ENCODE measurements at regions not wholly inside any gene's neighbourhood (a gene's known extent, or its start where the extent isn't known, plus 50 kb on each side); places are given as distances from the start of the nearest gene placed in this dataset.
"Not testable (repeated sequence)": the region's sequence is repeated elsewhere in the genome, so short reads cannot be mapped to it uniquely, and the experiment has no call there.

DNA sequence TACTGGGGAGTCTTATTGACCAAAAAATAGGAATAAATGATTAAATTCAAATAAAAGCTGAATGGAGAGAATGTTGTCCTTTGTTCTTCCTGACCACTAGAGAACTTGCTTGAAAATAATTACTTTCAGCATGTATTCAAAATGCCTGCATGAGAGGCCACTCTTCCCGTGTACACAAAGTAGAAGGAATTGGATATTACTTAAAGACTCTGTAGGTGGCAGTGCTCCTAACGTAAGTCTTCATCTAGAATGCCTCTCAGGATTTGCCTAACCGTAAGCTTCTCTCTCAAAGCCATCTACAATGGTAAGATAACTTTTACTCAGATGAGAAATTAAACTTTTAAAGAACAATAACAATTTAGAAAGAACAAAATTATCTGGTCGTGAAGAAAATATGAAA is 620.0 kb upstream of the CCNG1 start:
- Histone ChIP-seq H3K9me3 (ENCODE audit: control insufficient read depth, low read depth, low read length) (no peaks in the 10 kb centered on the region), H3K4me1 (ENCODE audit: control insufficient read depth, extremely low read depth, insufficient read depth, low read length) (no peaks in the 10 kb centered on the region), H3K9me1 (ENCODE audit: control insufficient read depth, extremely low read depth, insufficient read depth, low read length) (no peaks in the 10 kb centered on the region), H2AFZ (ENCODE audit: control insufficient read depth, low read length) (no peak overlapping the region), H3K9ac (ENCODE audit: control insufficient read depth, extremely low read depth, insufficient read depth, low read length) (no peak overlapping the region), H3K79me2 (ENCODE audit: control insufficient read depth, insufficient read depth, low read length) (no peaks in the 10 kb centered on the region), H3K27ac (ENCODE audit: control insufficient read depth, insufficient read depth, low read length) (no peak overlapping the region), H3K4me2 (ENCODE audit: control insufficient read depth, extremely low read depth, insufficient read depth, low read depth, low read length) (no peak overlapping the region), H3K4me3 (ENCODE audit: control insufficient read depth in 2 of 3, extremely low read depth in 1 of 3, insufficient read depth in 2 of 3, low read depth in 1 of 3, low read length in 3 of 3) (no peak overlapping the region), H3K36me3 (ENCODE audit: control insufficient read depth in 2 of 2, extremely low read depth in 1 of 2, insufficient read depth in 2 of 2, low read length in 2 of 2) (no peaks in the 10 kb centered on the region), H3K27me3 (ENCODE audit: control insufficient read depth, extremely low read depth, insufficient read depth, low read length) (no peaks in the 10 kb centered on the region), H4K20me1 (ENCODE audit: control insufficient read depth, extremely low read depth, insufficient read depth, low read length) (no peaks in the 10 kb centered on the region)
- dilution Hi-C loops (cut with MboI; ENCODE audit: extremely low pct_ligation_motif_present, low sequenced_read_pairs), result no loop called here
- FAIRE-seq (no peak), DNase-seq (ENCODE audit: low read depth, low spot score) (no peak)
- TF ChIP-seq CTCF (optimal IDR thresholded peaks at IDR 0.05 in 1 of 3, IDR thresholded peaks at IDR 0.05 in 1 of 3, conservative IDR thresholded peaks at IDR 0.05 in 1 of 3; ENCODE audit: extremely low read depth in 1 of 3, insufficient read depth in 2 of 3, low read length in 3 of 3) (no peak), EZH2 (IDR thresholded peaks at IDR 0.05; ENCODE audit: low read length) (no peak)

- H3K9me1 ChIP-seq (ENCODE audit: control insufficient read depth, extremely low read depth, insufficient read depth, low read length); FAIRE-seq; H4K20me1 ChIP-seq (ENCODE audit: control insufficient read depth, extremely low read depth, insufficient read depth, low read length); H3K79me2 ChIP-seq (ENCODE audit: control insufficient read depth, insufficient read depth, low read length); H3K4me3 ChIP-seq (ENCODE audit: control insufficient read depth in 2 of 3, extremely low read depth in 1 of 3, insufficient read depth in 2 of 3, low read depth in 1 of 3, low read length in 3 of 3); dilution Hi-C loops (cut with MboI; ENCODE audit: extremely low pct_ligation_motif_present, low sequenced_read_pairs); H3K4me1 ChIP-seq (ENCODE audit: control insufficient read depth, extremely low read depth, insufficient read depth, low read length); H3K27me3 ChIP-seq (ENCODE audit: control insufficient read depth, extremely low read depth, insufficient read depth, low read length); H3K9me3 ChIP-seq (ENCODE audit: control insufficient read depth, low read depth, low read length); H3K9ac ChIP-seq (ENCODE audit: control insufficient read depth, extremely low read depth, insufficient read depth, low read length); DNase-seq (ENCODE audit: low read depth, low spot score); H3K27ac ChIP-seq (ENCODE audit: control insufficient read depth, insufficient read depth, low read length); H3K36me3 ChIP-seq (ENCODE audit: control insufficient read depth in 2 of 2, extremely low read depth in 1 of 2, insufficient read depth in 2 of 2, low read length in 2 of 2); H2AFZ ChIP-seq (ENCODE audit: control insufficient read depth, low read length); H3K4me2 ChIP-seq (ENCODE audit: control insufficient read depth, extremely low read depth, insufficient read depth, low read depth, low read length): not testable (repeated sequence)
Measured at GRCh38 chr5:162821664-162822063, 615.7 kb upstream of the CCNG1 start.

- H3K4me1 ChIP-seq (ENCODE audit: control insufficient read depth, extremely low read depth, insufficient read depth, low read length), result no peaks in the 10 kb centered on the region
- H3K9ac ChIP-seq (ENCODE audit: control insufficient read depth, extremely low read depth, insufficient read depth, low read length), result no peak overlapping the region
- FAIRE-seq (no peak), DNase-seq (ENCODE audit: low read depth, low spot score) (no peak)
- H3K79me2 ChIP-seq (ENCODE audit: control insufficient read depth, insufficient read depth, low read length), result no peaks in the 10 kb centered on the region
- H3K27me3 ChIP-seq (ENCODE audit: control insufficient read depth, extremely low read depth, insufficient read depth, low read length), result no peaks in the 10 kb centered on the region
- no peak overlapping the region for H3K4me2 ChIP-seq (ENCODE audit: control insufficient read depth, extremely low read depth, insufficient read depth, low read depth, low read length)
- H4K20me1 ChIP-seq (ENCODE audit: control insufficient read depth, extremely low read depth, insufficient read depth, low read length), result no peaks in the 10 kb centered on the region
- H3K27ac ChIP-seq (ENCODE audit: control insufficient read depth, insufficient read depth, low read length), result no peak overlapping the region
- H3K9me3 ChIP-seq (ENCODE audit: control insufficient read depth, low read depth, low read length), result no peaks in the 10 kb centered on the region
- no peak overlapping the region for H2AFZ ChIP-seq (ENCODE audit: control insufficient read depth, low read length)
- dilution Hi-C loops (cut with MboI; ENCODE audit: extremely low pct_ligation_motif_present, low sequenced_read_pairs), result no loop called here
- no peak for TF ChIP-seq CTCF (optimal IDR thresholded peaks at IDR 0.05 in 1 of 3, IDR thresholded peaks at IDR 0.05 in 1 of 3, conservative IDR thresholded peaks at IDR 0.05 in 1 of 3; ENCODE audit: extremely low read depth in 1 of 3, insufficient read depth in 2 of 3, low read length in 3 of 3)
- no peak for TF ChIP-seq EZH2 (IDR thresholded peaks at IDR 0.05; ENCODE audit: low read length)
- H3K9me1 ChIP-seq (ENCODE audit: control insufficient read depth, extremely low read depth, insufficient read depth, low read length), result no peaks in the 10 kb centered on the region
- H3K36me3 ChIP-seq (ENCODE audit: control insufficient read depth in 2 of 2, extremely low read depth in 1 of 2, insufficient read depth in 2 of 2, low read length in 2 of 2), result no peaks in the 10 kb centered on the region
- no peak overlapping the region for H3K4me3 ChIP-seq (ENCODE audit: control insufficient read depth in 2 of 3, extremely low read depth in 1 of 3, insufficient read depth in 2 of 3, low read depth in 1 of 3, low read length in 3 of 3)
Measured at GRCh38 chr5:162824360-162824759, 613.0 kb upstream of the CCNG1 start.

All from keratinocyte (primary cell).